DOHH2 (cell line): ENCODE measurements at regions not wholly inside any gene's neighbourhood (a gene's known extent, or its start where the extent isn't known, plus 50 kb on each side); places are given as distances from the start of the nearest gene placed in this dataset.

Source experiments
- H3F3A ChIP-seq: fragments of 200-600 bp; sonication (generic), shearing (Covaris generic); 2 replicates; pipeline ENCODE4 v1.6.0; 2016; ENCODE audit warnings: antibody characterized with exemption, mild to moderate bottlenecking; ENCODE audit not compliant: control insufficient read depth, insufficient read depth
- H3K27ac ChIP-seq: fragments of 200-600 bp; sonication (generic); 2 replicates; pipeline ENCODE4 v1.5.1; 2014; ENCODE audit warnings: low read depth, mild to moderate bottlenecking, low read length, moderate library complexity
- H3K27me3 ChIP-seq: fragments of 200-600 bp; sonication (generic); 2 replicates; pipeline ENCODE4 v1.6.1; 2014; ENCODE audit warnings: mild to moderate bottlenecking, low read length, mixed read lengths; ENCODE audit not compliant: control insufficient read depth
- H3K36me3 ChIP-seq: fragments of 200-600 bp; sonication (generic); 2 replicates; pipeline ENCODE4 v1.6.1; 2014; ENCODE audit warnings: mild to moderate bottlenecking, low read length, moderate library complexity, mixed read lengths; ENCODE audit not compliant: control insufficient read depth
- H3K4me1 ChIP-seq: fragments of 200-600 bp; sonication (generic); 2 replicates; pipeline ENCODE4 v1.6.1; 2014; ENCODE audit warnings: mild to moderate bottlenecking, low read length, mixed read lengths; ENCODE audit not compliant: control insufficient read depth
- H3K4me2 ChIP-seq: fragments of 200-600 bp; sonication (generic); 2 replicates; pipeline ENCODE4 v1.6.0; 2014; ENCODE audit warnings: mild to moderate bottlenecking, low read length, moderate library complexity
- H3K4me3 ChIP-seq: fragments of 200-600 bp; sonication (generic); 2 replicates; pipeline ENCODE4 v1.5.1; 2014; ENCODE audit warnings: mild to moderate bottlenecking, low read length, mixed read lengths
- H3K79me2 ChIP-seq: fragments of 200-600 bp; sonication (generic); 2 replicates; pipeline ENCODE4 v1.6.1; 2014; ENCODE audit warnings: mild to moderate bottlenecking, low read length, mixed read lengths; ENCODE audit not compliant: control insufficient read depth
- H3K9me2 ChIP-seq: fragments of 200-600 bp; sonication (generic); replicated peaks from 2 replicates; pipeline ENCODE4 v1.6.1; 2014; ENCODE audit warnings: mild to moderate bottlenecking, low read length, mixed read lengths; ENCODE audit not compliant: control insufficient read depth
- H3K9me3 ChIP-seq: fragments of 200-600 bp; sonication (generic); 2 replicates; pipeline ENCODE4 v1.6.1; 2014; ENCODE audit warnings: antibody characterized with exemption, low read length, mixed read lengths; ENCODE audit not compliant: control insufficient read depth, insufficient read depth
- H4K20me1 ChIP-seq: fragments of 200-600 bp; sonication (generic); 2 replicates; pipeline ENCODE4 v1.6.0; 2014; ENCODE audit warnings: low read depth, mild to moderate bottlenecking, antibody characterized with exemption, low read length, moderate library complexity; ENCODE audit not compliant: control insufficient read depth, insufficient read depth
- CTCF ChIP-seq: fragments of 200-600 bp; sonication (generic); IDR thresholded peaks from one replicate; pipeline ENCODE4 v1.5.1; 2014; ENCODE audit warnings: antibody characterized with exemption, mild to moderate bottlenecking, low read depth, low read length; ENCODE audit not compliant: poor library complexity, severe bottlenecking
- EZH2phosphoT487 ChIP-seq: fragments of 200-600 bp; sonication (generic); IDR thresholded peaks from 2 replicates; pipeline ENCODE4 v1.6.1; 2017; ENCODE audit warnings: borderline replicate concordance, mild to moderate bottlenecking, antibody characterized with exemption, low read length, moderate library complexity, mixed read lengths

DNA sequence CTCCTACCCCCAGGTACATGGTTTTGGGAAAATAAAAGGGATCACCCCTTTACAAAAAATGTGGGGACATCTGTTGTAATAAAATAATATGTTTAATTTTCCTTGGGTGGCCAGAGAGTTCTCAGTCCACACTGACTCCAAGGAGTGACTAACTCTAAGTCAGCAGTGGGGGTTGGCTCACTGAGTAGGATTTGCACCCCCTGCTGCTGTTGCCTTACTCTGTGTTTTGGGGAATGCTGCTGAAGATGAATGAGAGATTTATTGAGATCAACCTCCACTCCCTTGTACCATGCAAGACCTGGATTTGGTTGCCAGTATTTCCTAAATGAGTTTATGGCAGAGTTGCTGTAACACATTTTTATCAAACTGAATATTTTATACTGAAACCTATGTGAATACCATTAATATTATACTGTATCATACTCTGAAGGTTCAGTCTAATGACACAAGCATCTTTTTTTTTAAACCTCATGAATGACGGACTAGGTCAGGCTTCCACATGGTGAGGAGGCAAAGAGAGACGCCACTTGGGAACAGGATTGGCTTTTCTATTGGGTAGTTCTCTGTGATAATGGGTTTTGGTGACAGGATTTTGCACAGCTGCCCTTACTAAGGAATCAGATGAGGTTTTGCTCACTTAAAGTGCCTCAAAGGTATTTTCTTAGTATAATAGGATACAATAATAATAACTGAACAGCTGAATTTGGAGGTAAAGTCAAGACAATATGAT, 121.3 kb upstream of the OSMR start:
- Histone ChIP-seq H3F3A (no peaks in the 10 kb centered on the region), H3K36me3 (no peaks in the 10 kb centered on the region), H3K4me3 (no peak overlapping the region), H3K4me2 (no peak overlapping the region), H4K20me1 (no peaks in the 10 kb centered on the region), H3K79me2 (no peaks in the 10 kb centered on the region), H3K9me3 (no peaks in the 10 kb centered on the region), H3K4me1 (no peaks in the 10 kb centered on the region), H3K27me3 (no peaks in the 10 kb centered on the region), H3K9me2 (no peaks in the 10 kb centered on the region), H3K27ac (no peak overlapping the region)
- TF ChIP-seq CTCF (no peak), EZH2phosphoT487 (no peak)

- TF ChIP-seq EZH2phosphoT487 = no peak
- H3K9me2 ChIP-seq = no peaks in the 10 kb centered on the region
- no peak overlapping the region for H3K4me2 ChIP-seq
- H3K36me3 ChIP-seq = no peaks in the 10 kb centered on the region
- H3K4me1 ChIP-seq = no peaks in the 10 kb centered on the region
- H3K27me3 ChIP-seq = no peaks in the 10 kb centered on the region
- no peak overlapping the region for H3K4me3 ChIP-seq
- no peaks in the 10 kb centered on the region for H3K79me2 ChIP-seq
- H3K27ac ChIP-seq = no peak overlapping the region
- H3F3A ChIP-seq = no peaks in the 10 kb centered on the region
- no peaks in the 10 kb centered on the region for H3K9me3 ChIP-seq
- H4K20me1 ChIP-seq = no peaks in the 10 kb centered on the region
These were observed 120.4 kb upstream of the OSMR start for GRCh38 chr5:38725371-38725865.

GRCh38 chr5:38726279-38726678, 119.5 kb upstream of the OSMR start:
- Histone ChIP-seq H3K27me3 (no peaks in the 10 kb centered on the region), H3K4me1 (no peaks in the 10 kb centered on the region), H3K79me2 (no peaks in the 10 kb centered on the region), H3K36me3 (no peaks in the 10 kb centered on the region), H3F3A (no peaks in the 10 kb centered on the region), H3K4me3 (no peak overlapping the region), H3K9me3 (no peaks in the 10 kb centered on the region), H4K20me1 (no peaks in the 10 kb centered on the region), H3K4me2 (no peak overlapping the region), H3K9me2 (no peaks in the 10 kb centered on the region), H3K27ac (no peak overlapping the region)
- no peak for TF ChIP-seq CTCF
- TF ChIP-seq EZH2phosphoT487 = no peak

DNA sequence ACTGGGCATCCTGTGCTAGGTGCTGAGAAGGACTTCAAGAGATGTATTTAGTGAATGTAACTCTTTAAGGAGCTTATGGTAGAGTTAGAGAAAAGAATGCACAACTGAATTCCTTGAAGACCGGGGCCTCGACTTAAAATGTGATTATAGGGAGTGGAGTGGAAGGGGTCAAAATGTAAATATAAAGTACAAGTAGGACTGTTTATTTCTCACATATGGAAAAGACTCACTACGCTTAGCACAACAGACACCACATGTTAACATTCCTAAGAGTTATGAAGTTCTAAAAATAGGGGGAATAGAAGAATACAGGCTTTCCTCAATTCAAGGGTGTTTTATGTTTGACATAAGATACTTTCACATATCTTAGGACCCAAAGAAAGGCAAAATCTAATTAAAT, 117.8 kb upstream of the OSMR start:
- Histone ChIP-seq H3F3A (no peaks in the 10 kb centered on the region), H3K4me1 (no peaks in the 10 kb centered on the region), H4K20me1 (no peaks in the 10 kb centered on the region), H3K27me3 (no peaks in the 10 kb centered on the region), H3K36me3 (no peaks in the 10 kb centered on the region), H3K4me2 (no peak overlapping the region), H3K9me3 (no peaks in the 10 kb centered on the region), H3K79me2 (no peaks in the 10 kb centered on the region), H3K4me3 (no peak overlapping the region), H3K9me2 (no peaks in the 10 kb centered on the region), H3K27ac (no peak overlapping the region)
- no peak for TF ChIP-seq CTCF
- no peak for TF ChIP-seq EZH2phosphoT487
